ENCODE measurements at regions not wholly inside any gene's neighbourhood (a gene's known extent, or its start where the extent isn't known, plus 50 kb on each side); places are given as distances from the start of the nearest gene placed in this dataset.

- TF ChIP-seq POLR2AphosphoS5 (IDR thresholded peaks at IDR 0.05; ENCODE audit: low read depth, low read length) (no peak), REST (IDR thresholded peaks at IDR 0.05; ENCODE audit: insufficient read depth in 1 of 2, low read depth in 2 of 2, low read length in 2 of 2) (no peak), FOXP2 (optimal IDR thresholded peaks at IDR 0.05; ENCODE audit: borderline replicate concordance, extremely low read depth, extremely low read length, insufficient read depth) (no peak), SIN3A (IDR thresholded peaks at IDR 0.05; ENCODE audit: borderline replicate concordance, insufficient read depth, low read length) (no peak), TAF1 (IDR thresholded peaks at IDR 0.05; ENCODE audit: borderline replicate concordance, insufficient read depth, low read length) (no peak)
These were observed 146.9 kb downstream of the MRM1 start for GRCh38 chr17:36748272-36748671.

GRCh38 chr17:36749493-36749892, 148.1 kb downstream of the MRM1 start:
- TF ChIP-seq FOXP2 (optimal IDR thresholded peaks at IDR 0.05; ENCODE audit: borderline replicate concordance, extremely low read depth, extremely low read length, insufficient read depth) (no peak), POLR2AphosphoS5 (IDR thresholded peaks at IDR 0.05; ENCODE audit: low read depth, low read length) (no peak), SIN3A (IDR thresholded peaks at IDR 0.05; ENCODE audit: borderline replicate concordance, insufficient read depth, low read length) (no peak), REST (IDR thresholded peaks at IDR 0.05; ENCODE audit: insufficient read depth in 1 of 2, low read depth in 2 of 2, low read length in 2 of 2) (no peak), TAF1 (IDR thresholded peaks at IDR 0.05; ENCODE audit: borderline replicate concordance, insufficient read depth, low read length) (no peak)

- no peak for TF ChIP-seq SIN3A (IDR thresholded peaks at IDR 0.05; ENCODE audit: borderline replicate concordance, insufficient read depth, low read length)
- no peak for TF ChIP-seq TAF1 (IDR thresholded peaks at IDR 0.05; ENCODE audit: borderline replicate concordance, insufficient read depth, low read length)
- no peak for TF ChIP-seq FOXP2 (optimal IDR thresholded peaks at IDR 0.05; ENCODE audit: borderline replicate concordance, extremely low read depth, extremely low read length, insufficient read depth)
- no peak for TF ChIP-seq REST (IDR thresholded peaks at IDR 0.05; ENCODE audit: insufficient read depth in 1 of 2, low read depth in 2 of 2, low read length in 2 of 2)
- no peak for TF ChIP-seq POLR2AphosphoS5 (IDR thresholded peaks at IDR 0.05; ENCODE audit: low read depth, low read length)
These were observed 149.0 kb downstream of the MRM1 start for GRCh38 chr17:36750316-36750885.

GRCh38 chr17:36752096-36752888, 150.9 kb downstream of the MRM1 start:
- TF ChIP-seq FOXP2 (optimal IDR thresholded peaks at IDR 0.05; ENCODE audit: borderline replicate concordance, extremely low read depth, extremely low read length, insufficient read depth) (no peak), TAF1 (IDR thresholded peaks at IDR 0.05; ENCODE audit: borderline replicate concordance, insufficient read depth, low read length) (no peak), POLR2AphosphoS5 (IDR thresholded peaks at IDR 0.05; ENCODE audit: low read depth, low read length) (no peak), SIN3A (IDR thresholded peaks at IDR 0.05; ENCODE audit: borderline replicate concordance, insufficient read depth, low read length) (no peak), REST (IDR thresholded peaks at IDR 0.05; ENCODE audit: insufficient read depth in 1 of 2, low read depth in 2 of 2, low read length in 2 of 2) (no peak)
